NCI-H748 treated with DMSO at 0.1 percent for 48 hours (cell line): ENCODE measurements at regions not wholly inside any gene's neighbourhood (a gene's known extent, or its start where the extent isn't known, plus 50 kb on each side); places are given as distances from the start of the nearest gene placed in this dataset.
A peak's percentile ranks its signal among the peaks of the same experiment; 100 is the strongest.

Experiments
- DNase-seq: peaks from one replicate; lab custom pipeline; 2025; lab: John Stamatoyannopoulos, UW

- DNase-seq, result no peak
Observed at GRCh38 chr5:159536646-159537045, 206.4 kb upstream of the IL12B start.

DNA sequence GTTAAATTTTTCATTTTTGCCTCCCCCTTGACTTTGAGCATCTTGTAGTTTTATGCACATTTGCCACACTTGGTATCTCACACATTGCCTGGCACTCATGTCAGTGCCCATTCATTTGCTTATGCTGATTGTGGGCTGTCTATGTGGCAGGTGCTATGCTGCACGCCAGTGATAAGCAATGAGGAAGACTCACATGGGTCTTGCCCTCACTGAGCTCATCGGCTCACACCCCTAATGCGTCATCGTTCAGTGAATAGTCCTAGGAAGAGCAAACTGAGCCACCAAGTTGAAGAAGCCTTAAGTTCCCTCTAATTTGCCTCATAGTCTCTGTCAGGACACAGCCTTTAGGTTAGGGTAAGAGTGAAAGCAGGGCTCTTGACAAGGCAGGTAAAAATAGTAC lies 209.4 kb upstream of the IL12B start:
- DNase-seq, result no peak

- no peak for DNase-seq
Observed at GRCh38 chr5:159543326-159543725, 213.0 kb upstream of the IL12B start.

DNA sequence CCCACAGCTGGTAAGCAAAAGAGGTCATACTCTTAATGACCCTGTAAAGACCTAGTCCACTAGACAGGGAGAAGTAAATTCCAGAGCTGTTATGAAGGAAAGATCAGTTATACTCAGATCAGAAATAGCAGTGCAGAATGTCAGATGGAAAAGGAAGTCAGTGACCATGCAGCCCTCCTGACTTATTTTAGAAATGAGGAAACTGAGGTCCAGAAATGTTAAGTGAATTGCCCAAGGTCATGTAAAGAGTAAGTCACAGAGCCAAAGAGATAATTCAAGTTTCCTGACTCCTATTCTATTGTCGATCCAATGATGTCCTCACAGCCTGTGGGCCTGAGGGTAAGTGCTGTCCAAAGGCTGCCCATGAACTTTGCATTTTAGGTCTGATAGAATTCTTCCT lies 214.9 kb upstream of the IL12B start:
- DNase-seq, result no peak

DNA sequence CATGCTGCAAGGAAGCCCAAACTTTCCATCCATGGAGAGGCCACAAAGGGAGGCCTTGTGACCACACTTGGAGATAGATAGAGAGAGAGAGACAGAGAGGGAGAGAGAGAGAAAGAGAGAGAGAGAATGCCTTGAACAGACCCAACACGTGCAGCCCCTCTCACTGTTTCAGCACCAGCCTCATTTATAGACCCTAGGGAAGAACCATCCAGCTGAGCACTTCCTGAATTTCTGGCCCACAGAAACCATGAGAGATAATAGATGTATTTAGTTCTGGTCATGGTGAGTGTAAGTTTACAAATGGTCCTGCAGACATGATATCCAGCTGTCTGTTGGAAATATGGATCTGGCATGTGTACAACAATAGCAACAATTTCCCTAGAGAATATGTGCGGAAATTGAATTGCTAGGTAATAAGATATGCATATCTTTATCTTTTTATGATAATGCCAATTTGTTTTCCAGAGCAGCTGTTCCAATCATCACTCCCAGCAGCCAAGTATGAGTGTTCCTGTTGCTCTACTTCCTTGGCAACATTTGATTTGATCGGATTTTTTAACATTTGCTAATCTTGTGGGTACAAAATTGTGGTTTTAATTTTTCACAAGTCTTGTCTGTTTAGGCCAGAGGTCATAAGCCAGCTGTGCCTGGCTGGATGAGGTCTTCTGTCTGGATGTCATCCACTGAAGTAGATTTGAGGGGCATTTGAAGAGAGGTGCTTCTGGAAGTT lies 217.3 kb upstream of the IL12B start:
- no peak for DNase-seq

DNA sequence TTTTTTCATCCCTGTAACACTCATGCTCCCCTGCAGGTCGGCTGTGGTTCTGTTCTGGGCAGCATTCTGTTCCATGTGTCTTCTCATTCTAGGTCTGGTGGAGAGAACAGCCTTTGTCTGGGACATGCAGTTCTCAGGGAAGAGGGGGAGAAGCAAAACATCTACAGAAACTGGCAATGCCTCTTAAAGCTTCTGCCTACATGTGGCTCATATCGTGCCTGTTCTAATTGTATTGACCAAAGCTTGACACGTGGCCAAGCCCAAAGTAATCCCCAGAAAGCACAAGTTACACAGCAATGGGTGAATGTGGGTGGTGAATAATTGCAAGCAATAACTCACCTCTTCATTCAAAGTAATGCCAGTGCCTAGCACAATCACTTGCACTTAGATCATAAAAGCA lies 218.2 kb upstream of the IL12B start:
- no peak for DNase-seq

GRCh38 chr5:159549046-159549445 lies 218.8 kb upstream of the IL12B start:
- no peak for DNase-seq

DNA sequence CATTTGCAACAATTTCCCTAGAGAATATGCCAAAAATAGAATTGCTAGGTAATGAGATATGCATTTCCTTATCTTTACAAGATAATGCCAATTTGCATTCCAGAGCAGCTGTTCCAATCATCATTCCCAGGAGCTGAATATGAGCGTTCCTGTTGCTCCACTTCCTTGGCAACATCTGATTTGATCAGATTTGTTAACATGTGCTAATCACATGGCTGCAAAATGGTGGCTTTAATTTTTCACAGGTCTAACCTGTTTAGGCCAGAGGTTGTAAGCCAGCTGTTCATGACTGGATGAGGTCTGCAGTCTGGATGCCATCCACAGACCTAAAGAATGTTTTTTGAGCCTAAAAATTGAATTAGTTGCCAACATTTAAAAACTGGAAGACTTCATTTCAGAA lies 220.7 kb upstream of the IL12B start:
- no peak for DNase-seq

DNA sequence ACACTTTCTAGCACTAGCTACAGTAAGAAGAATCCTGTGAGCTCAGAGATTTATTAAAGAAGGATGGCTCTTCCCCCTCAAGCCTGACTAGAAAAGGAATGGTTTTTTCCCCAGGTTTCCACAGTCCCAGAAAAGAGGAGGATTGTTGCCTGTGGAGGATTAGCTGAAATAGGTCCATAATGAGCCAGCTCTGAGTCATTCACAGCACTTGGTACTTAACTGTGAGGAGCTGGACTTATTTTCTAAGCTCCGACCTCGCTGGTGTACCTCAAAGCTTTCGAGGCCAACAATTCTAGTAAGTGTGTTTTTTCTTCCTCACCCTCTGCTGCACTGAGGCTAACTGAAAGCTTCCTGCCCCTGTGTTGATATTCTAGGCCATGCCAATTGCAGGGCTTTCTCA lies 222.5 kb upstream of the IL12B start:
- DNase-seq, result no peak

GRCh38 chr5:159553792-159554191 lies 223.5 kb upstream of the IL12B start:
- DNase-seq, result no peak

- no peak for DNase-seq
Observed at GRCh38 chr5:159555084-159555483, 224.8 kb upstream of the IL12B start.

DNA sequence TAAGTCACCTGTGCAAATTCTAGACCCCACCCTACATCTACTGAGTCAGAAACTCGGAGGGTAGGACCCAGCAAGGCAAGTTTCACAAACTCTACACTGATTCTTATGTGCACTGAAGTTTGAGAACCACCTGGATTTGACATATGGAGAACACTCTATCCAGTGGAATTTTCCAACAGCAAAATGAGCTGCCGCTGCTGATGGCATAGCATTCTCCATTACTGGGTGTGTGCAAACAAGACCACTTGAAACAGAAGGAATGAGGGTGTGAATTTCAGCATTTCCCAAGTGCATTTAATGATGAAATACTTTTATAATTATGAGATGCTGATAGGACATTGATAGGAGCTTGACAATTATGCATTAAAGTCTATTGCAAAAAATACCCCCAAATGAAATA lies 229.1 kb upstream of the IL12B start:
- DNase-seq, result no peak

GRCh38 chr5:159560088-159560487 lies 229.8 kb upstream of the IL12B start:
- no peak for DNase-seq

GRCh38 chr5:159564031-159564430 lies 233.7 kb upstream of the IL12B start:
- DNase-seq, result no peak

GRCh38 chr5:159566832-159567231 lies 236.5 kb upstream of the IL12B start:
- DNase-seq, result no peak

DNA sequence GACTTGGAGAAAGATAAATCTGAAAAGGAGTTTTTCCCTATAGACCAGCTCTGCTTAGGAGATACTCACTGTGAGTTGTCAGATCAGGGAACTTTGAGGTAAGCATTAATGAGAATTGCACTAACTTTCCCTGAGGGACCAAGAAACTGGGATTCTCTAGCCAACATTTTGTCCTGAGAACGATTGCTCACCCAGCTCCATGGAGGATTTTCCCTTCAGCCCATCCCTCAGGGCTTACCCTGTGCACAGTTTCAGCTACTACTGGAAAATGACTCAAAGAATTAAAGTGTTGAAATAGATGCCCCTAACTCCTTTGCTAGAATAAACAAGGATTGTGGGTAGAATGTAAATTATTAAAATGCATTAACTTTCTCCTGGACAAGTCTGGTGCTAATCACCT lies 237.2 kb upstream of the IL12B start:
- DNase-seq, result no peak

- DNase-seq, result peak; percentile 90
Observed at GRCh38 chr5:159571501-159572244, 241.4 kb upstream of the IL12B start.

DNA sequence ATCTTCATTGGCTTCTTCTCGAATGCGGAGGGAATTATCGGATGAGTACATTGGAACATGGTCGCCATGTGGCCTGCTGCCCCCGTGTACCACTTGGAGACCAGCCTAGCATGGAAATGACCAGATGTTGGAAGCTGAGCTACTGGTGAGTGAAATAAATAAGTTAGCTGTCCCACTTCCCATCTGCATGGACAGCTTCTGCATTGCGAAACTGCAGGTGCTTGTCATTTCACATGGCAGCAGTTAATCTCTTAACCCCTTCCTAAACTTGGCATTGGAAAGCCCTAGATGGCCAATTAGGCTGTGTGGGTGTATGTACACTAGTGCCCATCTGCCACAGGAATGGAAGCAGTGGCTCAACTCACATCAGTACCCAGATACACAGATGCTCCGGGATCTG lies 246.6 kb upstream of the IL12B start:
- DNase-seq, result no peak

DNA sequence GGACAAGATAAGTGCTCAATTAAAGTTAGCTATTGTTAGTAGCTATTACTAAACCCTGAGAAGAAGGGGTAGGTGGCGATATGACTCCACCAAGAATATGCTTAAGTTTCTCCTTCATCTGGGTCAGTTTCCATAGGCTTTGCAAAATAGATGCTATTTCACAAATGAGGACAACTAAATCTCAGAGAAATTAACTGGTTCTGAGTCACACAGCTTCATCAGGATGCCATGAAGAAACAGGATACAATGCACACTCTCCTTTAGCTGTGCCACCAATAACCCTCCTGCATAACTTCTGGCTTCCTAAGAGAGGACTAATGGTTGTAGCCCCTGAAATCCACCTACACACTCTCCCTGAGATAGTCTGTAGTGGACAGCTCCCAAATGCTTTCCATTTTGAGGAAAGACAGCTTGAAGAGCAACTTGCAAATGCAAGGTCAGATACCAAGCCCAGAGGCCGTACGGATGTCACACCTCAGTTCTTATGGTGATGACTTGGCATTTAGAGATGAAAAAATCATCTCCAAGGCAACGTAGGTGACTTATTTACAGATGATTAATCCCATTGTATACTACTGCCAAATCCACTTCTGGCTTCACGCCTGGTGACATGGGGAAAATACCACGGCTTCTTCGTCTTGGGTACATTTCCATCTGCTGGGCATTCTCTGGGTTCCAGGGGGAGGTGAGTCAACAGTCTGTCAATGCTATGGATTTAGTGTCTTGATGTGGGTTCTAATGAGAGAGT lies 251.4 kb upstream of the IL12B start:
- DNase-seq, result no peak

DNA sequence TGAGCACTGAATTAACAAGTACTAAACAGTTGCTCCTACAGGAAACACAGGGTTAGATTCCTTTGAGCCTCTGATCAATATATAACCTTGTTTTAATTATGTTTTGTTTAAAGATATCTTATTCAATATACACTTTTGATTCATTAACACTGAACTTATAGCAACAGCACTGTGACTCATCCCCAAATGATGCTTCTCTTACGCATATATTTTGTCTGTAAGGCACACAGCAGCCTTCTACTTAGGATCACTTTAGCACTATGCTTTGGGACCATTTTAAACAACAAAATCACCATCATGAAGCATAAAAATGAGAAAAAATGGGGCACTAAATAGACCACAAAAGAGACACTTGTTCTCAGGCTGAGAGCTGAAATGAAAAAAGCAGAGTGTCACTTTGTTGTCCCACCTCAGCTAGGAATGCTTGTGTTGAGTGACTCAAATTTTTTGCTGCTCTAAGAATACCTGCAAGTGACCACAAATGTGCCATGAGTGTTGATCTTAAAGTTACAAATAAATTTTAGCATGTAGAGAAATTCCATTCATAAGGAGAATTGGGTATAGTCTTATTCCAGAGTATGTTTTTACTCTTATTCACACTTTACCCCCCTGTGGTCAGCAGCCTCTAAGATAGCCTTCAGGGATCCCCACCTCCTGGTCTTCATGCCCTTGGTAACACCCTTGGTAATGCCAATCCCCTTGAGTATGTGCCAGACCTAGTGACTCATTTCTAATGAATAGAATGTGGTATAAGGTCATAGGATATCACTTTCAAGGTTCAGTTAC lies 252.7 kb upstream of the IL12B start:
- DNase-seq, result no peak

GRCh38 chr5:159586921-159587320 lies 256.6 kb upstream of the IL12B start:
- DNase-seq, result no peak

DNA sequence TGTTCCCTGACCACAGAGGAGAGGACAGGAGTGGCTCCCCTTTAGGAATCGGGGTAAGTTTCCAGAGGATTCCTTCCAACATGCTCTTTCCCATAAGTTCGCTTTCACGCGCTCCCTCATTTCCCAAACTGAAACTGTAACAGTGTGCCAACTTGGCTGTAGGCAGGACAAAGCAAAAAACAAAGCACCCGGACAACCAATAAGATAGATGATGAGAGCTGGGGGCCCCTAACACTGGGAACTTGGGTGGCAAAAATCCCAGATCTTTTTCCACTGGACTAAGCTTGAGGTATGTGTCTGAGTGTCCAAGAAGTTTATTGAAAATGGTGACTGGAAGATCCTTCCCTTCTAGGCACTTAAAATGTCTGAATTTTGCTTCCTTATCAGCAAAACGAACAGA lies 258.7 kb upstream of the IL12B start:
- DNase-seq, result no peak
